Testis (tissue), 2 donors: ENCODE measurements at regions not wholly inside any gene's neighbourhood (a gene's known extent, or its start where the extent isn't known, plus 50 kb on each side); places are given as distances from the start of the nearest gene placed in this dataset.

Experiments
- DNase-seq: peaks from one replicate; pipeline ENCODE4 v3.0.0-alpha.2; 2019
- H3K27ac ChIP-seq, 2 donors: fragments of 200-600 bp; sonication (generic); one replicate each; pipeline ENCODE4 v1.5.1; 2019
- H3K27me3 ChIP-seq: fragments of 200-600 bp; sonication (generic); one replicate; pipeline ENCODE4 v1.5.1; 2019
- H3K36me3 ChIP-seq: fragments of 200-600 bp; sonication (generic); one replicate; pipeline ENCODE4 v1.5.1; 2017; ENCODE audit warnings: low read depth; ENCODE audit errors: missing control alignments
- H3K4me1 ChIP-seq: fragments of 200-600 bp; sonication (generic); one replicate; pipeline ENCODE4 v1.5.1; 2019
- H3K4me3 ChIP-seq, 2 donors: fragments of 200-600 bp; sonication (generic); one replicate each; pipeline ENCODE4 v1.5.1; 2017 to 2019
- H3K9me3 ChIP-seq: fragments of 200-600 bp; sonication (generic); one replicate; pipeline ENCODE4 v1.5.1; 2017
- POLR2A ChIP-seq: fragments of 450-650 bp; IDR thresholded peaks from one replicate; pipeline ENCODE4 v1.6.1; 2017; ENCODE audit warnings: antibody characterized with exemption, mild to moderate bottlenecking, moderate library complexity
- WGBS, 2 donors: methylation state at CpG; one replicate each; pipeline ENCODE4 v1.1.5; 2018; 5-methylcytosine and 5-hydroxymethylcytosine counted together
- intact Hi-C: fragments of 100-400 bp; cut with DNase I; formaldehyde crosslinking; loops from one replicate; pipeline ENCODE4 v1.15.1; 2023; ENCODE audit warnings: low total_unique reads
- TF ChIP-seq, protein P1 (sequence below), 3 experiments: fragments of 450-650 bp in 2 of 3; fragments of 200-600 bp in 1 of 3; sonication (generic) in 1 of 3; IDR thresholded peaks; one replicate each; pipeline ENCODE4 v1.5.1; 2016 to 2019; ENCODE audit warnings: antibody characterized with exemption in 3 of 3, mild to moderate bottlenecking in 2 of 3, moderate library complexity in 1 of 3

DNA sequence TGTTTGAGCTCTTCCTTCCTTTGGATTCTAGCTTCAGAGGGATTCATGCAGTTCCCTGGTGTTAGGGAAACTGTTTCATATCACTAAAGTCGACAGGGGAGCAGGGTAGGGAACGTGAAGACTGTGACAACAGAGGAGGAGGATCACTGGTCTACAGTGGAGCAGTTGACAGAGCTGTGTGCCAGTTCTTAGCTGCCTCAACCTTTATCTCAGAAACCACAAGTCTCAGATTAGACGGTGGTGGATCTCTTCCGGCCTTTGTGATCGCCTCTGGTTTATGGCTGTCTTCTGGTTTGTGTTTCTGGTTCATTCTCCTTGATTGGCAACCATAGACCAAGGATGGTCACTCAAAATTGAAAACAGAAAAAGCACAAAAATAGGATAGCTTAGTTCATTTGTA, 538.9 kb upstream of the API5 start:
- intact Hi-C loops, result no loop called here
- DNase-seq, result no peak
- WGBS, 2 donors, result 60 to 76% methylated on average over 5 of the region's 5 CpGs
- no peak for TF ChIP-seq POLR2A
- TF ChIP-seq, protein P1, sequence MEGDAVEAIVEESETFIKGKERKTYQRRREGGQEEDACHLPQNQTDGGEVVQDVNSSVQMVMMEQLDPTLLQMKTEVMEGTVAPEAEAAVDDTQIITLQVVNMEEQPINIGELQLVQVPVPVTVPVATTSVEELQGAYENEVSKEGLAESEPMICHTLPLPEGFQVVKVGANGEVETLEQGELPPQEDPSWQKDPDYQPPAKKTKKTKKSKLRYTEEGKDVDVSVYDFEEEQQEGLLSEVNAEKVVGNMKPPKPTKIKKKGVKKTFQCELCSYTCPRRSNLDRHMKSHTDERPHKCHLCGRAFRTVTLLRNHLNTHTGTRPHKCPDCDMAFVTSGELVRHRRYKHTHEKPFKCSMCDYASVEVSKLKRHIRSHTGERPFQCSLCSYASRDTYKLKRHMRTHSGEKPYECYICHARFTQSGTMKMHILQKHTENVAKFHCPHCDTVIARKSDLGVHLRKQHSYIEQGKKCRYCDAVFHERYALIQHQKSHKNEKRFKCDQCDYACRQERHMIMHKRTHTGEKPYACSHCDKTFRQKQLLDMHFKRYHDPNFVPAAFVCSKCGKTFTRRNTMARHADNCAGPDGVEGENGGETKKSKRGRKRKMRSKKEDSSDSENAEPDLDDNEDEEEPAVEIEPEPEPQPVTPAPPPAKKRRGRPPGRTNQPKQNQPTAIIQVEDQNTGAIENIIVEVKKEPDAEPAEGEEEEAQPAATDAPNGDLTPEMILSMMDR (IDR thresholded peaks at IDR 0.05), result no peak
- no peaks in the 10 kb centered on the region for H3K9me3 ChIP-seq
- no peaks in the 10 kb centered on the region for H3K4me1 ChIP-seq
- no peak overlapping the region for H3K4me3 ChIP-seq
- no peaks in the 10 kb centered on the region for H3K27me3 ChIP-seq
- no peaks in the 10 kb centered on the region for H3K36me3 ChIP-seq
- H3K27ac ChIP-seq, result no peak overlapping the region

DNA sequence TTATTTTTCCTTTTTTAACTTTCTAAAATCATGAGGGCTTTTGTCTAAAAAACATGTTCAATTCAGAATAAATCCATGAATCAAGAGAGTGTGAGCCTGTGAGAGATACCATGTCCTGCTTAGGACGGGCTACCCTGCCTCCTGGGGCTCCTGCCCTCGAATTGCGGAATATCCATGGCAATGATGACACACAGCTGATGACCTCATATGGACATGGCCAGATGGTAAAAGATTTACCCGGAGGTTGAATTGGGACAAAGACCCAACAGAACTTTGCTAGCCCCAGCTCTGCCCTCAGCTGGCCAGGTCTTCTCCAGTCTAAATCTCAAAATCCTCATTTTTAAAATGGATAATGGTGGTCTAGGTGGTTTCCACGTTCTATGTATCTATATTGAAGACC, 538.1 kb upstream of the API5 start:
- H3K36me3 ChIP-seq, result no peaks in the 10 kb centered on the region
- H3K27ac ChIP-seq, result no peak overlapping the region
- intact Hi-C loops, result no loop called here
- H3K4me3 ChIP-seq, result no peak overlapping the region
- no peaks in the 10 kb centered on the region for H3K27me3 ChIP-seq
- no peaks in the 10 kb centered on the region for H3K4me1 ChIP-seq
- TF ChIP-seq, protein P1 (IDR thresholded peaks at IDR 0.05), result no peak
- TF ChIP-seq POLR2A, result no peak
- WGBS, 2 donors, result 80 to 90% methylated on average over 5 of the region's 5 CpGs
- no peaks in the 10 kb centered on the region for H3K9me3 ChIP-seq
- no peak for DNase-seq

DNA sequence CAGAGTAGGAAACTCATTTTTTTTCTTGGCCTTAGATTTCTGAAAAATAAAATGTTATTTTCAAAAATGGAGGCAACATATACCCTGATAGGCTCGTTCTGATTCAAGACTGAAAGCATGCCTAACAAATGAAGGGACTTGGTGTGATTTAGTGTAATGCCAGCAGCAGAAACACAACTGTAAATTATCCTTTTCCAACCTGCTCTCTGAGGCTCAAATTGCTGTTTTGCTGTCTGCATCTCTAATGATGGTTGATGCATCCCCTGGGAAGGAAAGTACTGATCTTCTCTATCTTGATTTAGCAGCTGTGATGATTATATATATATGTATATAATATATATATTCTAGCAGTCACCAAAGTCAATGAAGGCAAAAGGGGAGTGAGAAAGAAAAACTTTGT, 537.2 kb upstream of the API5 start:
- Histone ChIP-seq H3K36me3 (no peaks in the 10 kb centered on the region), H3K4me1 (no peaks in the 10 kb centered on the region), H3K27ac (no peak overlapping the region), H3K4me3 (no peak overlapping the region), H3K9me3 (no peaks in the 10 kb centered on the region), H3K27me3 (no peaks in the 10 kb centered on the region)
- TF ChIP-seq, protein P1 (IDR thresholded peaks at IDR 0.05), result no peak
- TF ChIP-seq POLR2A, result no peak
- intact Hi-C loops, result no loop called here
- 47 to 57% methylated on average over 1 of the region's 1 CpG for whole genome bisulfite sequencing, 2 donors
- no peak for DNase-seq

DNA sequence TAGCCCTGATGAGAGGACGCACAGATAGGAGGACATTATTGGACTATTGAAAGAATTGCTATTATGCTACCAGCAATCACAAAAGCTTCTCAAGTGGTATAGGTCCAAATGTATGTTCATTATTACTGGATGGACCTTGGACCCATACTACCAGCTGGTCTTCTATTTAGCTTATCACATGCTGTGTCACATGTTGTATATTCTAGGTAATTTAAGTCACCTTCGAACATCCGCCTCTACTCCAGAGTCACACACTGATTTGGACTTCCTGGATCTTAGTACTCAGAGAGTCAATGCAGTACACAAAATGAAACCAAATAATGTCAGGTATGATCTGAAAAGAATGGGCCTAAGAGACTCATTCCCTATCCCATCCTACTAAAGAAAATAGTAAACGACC, 534.0 kb upstream of the API5 start:
- TF ChIP-seq POLR2A, result no peak
- TF ChIP-seq, protein P1 (IDR thresholded peaks at IDR 0.05), result no peak
- no peak for DNase-seq
- H3K27ac ChIP-seq, result no peak overlapping the region
- intact Hi-C loops, result no loop called here
- WGBS, 2 donors, result 76 to 85% methylated on average over 4 of the region's 4 CpGs
- no peaks in the 10 kb centered on the region for H3K9me3 ChIP-seq
- H3K27me3 ChIP-seq, result no peaks in the 10 kb centered on the region
- no peak overlapping the region for H3K4me3 ChIP-seq
- no peaks in the 10 kb centered on the region for H3K4me1 ChIP-seq
- no peaks in the 10 kb centered on the region for H3K36me3 ChIP-seq

DNA sequence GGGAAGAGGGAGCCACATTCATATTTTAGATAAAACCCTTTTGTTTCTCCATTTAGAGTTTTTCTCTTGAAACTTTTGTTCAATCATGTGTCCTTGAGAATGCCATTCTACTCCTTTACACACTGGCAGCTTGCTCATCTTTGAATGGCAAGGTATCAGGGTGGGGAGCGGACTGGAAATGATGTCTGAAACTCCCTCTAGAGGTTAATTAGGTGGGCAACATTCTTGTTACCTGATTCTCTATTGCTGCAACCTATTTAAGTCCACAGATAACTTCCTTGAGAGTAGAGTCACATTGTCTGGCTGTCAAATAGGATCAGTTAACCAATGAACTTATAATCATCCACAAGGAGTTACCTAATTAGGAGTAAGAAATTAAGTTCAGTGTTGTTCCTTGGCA, 533.6 kb upstream of the API5 start:
- Histone ChIP-seq H3K27me3 (no peaks in the 10 kb centered on the region), H3K4me3 (no peak overlapping the region), H3K27ac (no peak overlapping the region), H3K9me3 (no peaks in the 10 kb centered on the region), H3K36me3 (no peaks in the 10 kb centered on the region), H3K4me1 (no peaks in the 10 kb centered on the region)
- TF ChIP-seq, protein P1 (IDR thresholded peaks at IDR 0.05), result no peak
- TF ChIP-seq POLR2A, result no peak
- intact Hi-C loops, result no loop called here
- no peak for DNase-seq
- WGBS, 2 donors, result 66 to 77% methylated on average over 1 of the region's 1 CpG
